OCI-M2 (cell line): ENCODE measurements at regions not wholly inside any gene's neighbourhood (a gene's known extent, or its start where the extent isn't known, plus 50 kb on each side); places are given as distances from the start of the nearest gene placed in this dataset.

ENCODE experiments used
- DNase-seq: peaks from one replicate; lab custom pipeline; 2025; ENCODE audit not compliant: unreplicated experiment; lab: John Stamatoyannopoulos, UW

DNA sequence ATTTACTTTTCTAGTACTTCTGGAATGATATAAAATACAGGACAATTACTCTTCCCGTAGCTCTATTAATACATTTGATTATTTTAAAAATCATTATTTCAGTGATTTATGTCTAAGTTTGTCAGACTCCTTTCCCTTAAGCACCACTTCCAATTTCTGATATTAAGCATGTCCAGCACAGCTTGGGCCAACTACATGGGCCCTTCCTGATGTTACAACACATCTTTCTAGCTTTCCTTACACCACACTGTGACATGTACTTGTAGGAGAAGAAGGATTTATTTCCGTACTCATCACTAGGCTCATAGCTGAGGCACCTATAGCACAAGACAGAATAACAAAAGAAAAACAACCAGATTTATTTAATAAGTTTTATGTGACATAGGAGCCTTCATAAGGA lies 134.8 kb upstream of the HNRNPA3 start:
- DNase-seq, result no peak

DNA sequence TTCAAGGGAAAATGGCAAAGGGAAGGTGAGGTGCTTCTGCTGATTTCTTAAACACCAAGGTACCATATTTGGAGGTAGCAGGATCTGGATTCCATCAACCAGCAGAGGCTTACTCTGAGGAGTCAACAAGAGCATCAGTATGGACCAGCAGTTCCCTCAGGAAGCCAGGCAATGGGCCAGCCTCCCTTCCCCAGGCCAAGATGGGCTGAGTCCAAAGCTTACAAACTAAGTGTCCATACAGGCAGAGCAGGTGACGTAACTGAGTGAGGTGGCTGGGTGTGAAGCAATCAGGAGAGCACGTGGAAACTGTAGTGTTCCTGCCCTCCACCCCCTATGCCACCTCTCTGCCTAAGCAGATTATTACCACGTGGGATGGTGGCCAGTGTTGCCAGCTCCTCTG lies 134.2 kb upstream of the HNRNPA3 start:
- DNase-seq, result no peak

DNA sequence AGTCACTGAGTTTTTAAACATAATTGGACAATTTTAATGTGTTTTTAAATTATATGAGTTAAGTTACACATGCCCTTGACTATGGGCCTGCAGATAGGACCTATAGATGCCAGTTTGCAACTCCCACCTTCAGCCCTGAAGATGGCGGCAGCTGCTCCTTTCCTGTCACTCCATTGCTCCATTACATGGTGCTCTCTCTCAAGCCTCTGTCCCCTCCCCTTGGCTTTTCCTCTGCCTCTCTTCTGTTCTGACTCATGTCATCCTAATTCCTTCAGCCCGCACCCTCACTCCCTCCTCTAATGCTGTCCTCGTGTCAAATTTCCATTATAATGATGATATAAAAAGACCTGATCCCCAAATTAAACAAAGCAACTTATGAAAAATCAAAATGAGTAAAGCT lies 133.7 kb upstream of the HNRNPA3 start:
- DNase-seq, result no peak

DNA sequence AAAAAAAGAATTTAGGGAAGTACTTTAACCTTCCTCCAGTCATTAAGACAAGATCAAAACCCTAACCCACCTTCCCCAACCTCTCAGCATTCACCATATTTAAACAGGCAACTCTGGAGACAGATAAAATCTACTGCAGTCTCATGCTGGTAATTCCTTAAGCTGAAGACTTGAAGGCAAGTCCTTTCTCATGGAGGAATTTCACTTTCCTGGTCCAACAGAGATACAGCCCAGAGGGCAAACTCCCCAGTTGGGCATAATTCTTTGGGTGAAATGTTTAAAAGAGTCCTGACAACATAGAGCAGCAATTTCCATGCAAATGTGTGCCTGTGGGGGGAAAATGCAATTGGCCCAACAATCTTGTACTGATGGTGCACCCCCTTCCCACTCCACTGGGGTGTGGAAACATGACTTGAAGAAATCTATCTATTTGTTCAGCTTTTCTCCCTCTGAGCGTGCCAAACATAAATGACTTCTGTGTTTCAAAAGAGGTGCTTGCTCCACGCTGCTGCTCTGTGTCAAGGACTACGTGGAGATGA lies 131.8 kb upstream of the HNRNPA3 start:
- no peak for DNase-seq

DNA sequence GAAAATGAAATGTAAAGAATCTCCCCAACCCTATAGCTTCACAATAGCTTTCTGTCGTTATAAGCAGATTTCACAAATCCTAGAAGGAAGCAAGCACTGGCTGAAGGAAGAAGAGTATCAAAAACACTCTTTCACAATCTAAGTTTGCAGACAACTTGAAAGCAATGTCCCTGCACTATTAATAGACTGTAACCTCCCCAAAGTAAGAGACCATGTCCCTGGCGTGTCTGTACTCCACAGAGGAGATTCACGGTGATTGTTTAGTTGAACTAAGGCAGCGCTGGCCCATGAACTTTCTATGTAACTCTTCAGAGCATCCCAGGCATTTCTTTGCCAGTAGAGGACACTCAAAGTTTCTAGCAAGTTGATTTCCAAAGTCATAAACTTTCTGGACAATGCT lies 128.0 kb upstream of the HNRNPA3 start:
- DNase-seq, result no peak

DNA sequence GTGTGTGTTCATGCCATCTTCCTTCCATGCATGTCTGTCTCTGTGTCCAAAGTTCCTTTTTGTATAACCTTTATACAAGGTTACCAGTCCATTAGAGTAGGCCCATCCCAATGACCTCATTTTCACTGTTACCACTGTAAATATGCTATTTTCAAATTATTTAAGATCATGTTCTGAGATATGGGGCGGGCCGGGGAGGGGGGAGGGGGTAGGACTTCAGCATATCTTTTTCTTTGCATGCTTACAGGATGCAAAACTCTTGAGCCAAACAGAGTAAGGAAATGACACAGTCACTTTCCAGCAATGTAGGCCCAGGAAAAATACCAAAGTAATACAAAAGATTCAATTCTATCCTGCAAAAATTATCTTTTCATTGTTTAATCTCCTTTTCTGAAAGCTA lies 124.1 kb upstream of the HNRNPA3 start:
- DNase-seq, result no peak

DNA sequence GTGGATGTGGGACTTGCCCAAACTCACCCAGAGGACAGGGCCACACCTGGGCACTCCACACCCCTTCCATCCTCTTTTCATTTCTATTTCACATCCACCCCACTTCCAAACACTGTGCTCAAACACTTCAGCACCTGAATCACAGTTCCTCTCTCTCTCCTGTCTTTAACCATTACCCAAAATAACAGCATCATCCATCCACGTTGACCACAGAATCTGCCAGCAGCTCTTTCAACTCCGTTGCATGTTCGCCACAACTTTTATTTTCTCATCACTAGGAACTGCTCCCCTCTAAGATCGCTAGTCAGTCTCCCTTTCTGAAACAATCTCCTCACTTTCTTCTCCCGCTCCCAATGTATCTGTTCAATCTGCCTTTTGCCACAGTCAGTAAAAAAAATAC lies 121.6 kb upstream of the HNRNPA3 start:
- DNase-seq, result no peak

DNA sequence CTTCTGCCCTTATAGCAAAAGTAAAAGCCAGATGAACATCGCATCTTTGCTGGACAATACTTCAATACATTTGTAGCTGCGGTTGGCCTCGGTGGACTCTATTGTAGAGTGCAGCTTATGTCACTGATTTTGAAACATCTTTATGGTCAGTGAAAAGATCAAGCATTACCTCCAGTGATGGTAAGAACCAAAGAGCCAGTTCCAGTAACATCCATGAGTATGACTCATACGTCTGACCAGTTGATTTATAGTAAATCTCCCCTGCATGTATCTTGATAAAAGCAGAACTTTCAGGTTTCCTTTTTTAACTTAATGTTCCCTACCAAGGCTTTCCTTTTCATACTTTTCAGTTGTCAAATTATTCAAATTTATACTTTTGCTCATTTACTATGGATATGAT lies 119.2 kb upstream of the HNRNPA3 start:
- DNase-seq, result no peak

DNA sequence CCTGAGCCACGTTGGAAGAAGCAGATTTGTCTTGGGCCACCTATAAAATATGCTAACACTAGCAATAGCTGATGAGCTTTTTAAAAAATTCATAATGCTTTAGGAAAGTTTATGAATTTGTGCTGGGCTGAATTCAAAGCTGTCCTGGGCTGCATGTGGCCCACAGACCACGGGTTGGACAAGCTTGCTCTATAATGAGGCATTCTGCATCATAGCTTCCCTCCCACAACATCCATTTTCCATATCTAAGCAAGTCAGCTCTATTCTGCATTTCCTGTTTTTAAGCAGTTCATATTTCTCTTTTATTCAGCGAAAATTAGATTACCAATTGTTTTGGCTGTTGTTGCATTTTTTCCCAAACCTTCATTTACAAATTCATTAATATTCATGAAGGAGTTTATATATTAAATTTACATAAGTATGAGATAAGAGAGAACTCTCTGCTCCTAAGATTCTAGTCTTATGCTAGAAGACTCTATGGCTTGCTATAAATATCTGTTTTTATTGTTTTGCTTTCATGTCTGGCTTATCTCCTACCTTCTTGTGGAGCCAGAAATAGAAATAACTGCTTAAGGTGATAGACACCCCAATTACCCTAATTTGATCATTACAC lies 114.5 kb upstream of the HNRNPA3 start:
- no peak for DNase-seq

DNA sequence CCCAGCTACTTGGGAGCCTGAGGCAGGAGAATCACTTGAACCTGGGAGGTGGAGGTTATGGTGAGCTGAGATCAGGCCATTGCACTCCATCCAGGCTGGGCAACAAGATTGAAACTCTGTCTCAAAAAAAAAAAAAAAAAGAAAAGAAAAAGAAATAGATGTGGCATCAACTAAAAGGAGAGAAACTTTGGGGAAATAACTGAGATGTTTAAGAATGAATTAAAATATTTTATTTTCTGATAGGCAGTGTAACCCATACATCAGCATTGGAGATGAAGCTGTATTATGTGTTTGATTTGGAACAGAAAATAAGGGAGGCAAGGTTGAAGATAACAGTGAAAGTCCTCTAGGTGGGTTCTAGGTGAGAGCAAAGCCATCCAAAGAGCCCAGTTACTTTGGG lies 110.7 kb upstream of the HNRNPA3 start:
- DNase-seq, result no peak

DNA sequence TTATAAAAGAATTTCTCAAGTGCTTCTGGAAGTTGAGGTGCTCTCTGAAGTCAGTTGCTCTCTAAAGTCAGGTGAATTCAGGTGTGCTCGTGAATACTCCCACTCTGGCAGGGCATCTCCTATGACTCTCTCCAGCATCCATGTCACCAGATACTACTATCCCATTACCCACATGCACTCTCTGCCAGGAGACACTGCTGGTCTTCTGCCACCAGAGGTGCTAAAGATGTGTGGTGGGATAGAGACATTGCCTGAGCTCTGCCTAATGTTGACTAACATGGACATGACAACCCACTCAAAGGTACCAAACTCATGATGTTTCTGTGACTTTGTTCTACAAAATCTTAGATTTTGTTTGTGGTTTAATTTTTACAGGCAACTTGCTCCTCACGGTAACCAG lies 106.4 kb upstream of the HNRNPA3 start:
- DNase-seq, result no peak

DNA sequence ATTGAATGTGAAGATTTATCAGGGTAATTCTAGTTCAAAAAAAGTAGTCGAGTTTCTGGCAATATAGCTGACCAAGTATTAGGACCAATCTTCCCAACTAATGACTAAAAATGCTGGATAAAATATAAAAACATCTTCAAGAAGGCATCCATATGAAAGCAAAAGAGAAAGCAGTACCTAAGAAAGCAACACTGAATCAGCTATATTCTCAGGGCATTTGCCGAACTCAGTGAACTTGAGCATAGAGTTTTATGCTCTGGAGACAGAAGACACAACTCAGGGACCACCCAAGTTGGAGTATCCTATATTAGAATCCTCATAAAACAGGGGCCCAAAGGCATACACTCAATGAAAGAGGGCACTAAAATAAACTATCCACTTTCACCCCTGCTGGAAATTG lies 103.7 kb upstream of the HNRNPA3 start:
- no peak for DNase-seq

DNA sequence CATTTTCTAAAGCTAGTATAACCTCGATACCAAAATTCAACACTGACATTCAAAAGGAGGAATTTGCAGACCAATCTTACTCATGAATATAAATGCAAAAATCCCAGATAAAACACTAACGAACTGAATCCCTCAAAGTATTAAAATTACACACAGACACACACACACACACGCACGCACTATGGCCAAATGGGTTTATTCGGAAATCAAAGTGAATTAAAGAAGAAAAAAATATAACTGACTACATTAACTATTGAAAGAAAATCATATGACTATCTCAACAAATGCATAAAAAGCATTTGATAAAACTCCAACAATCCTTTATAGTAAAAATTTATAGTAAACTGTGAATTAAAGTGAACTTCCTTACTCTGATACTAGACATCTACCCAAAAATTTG lies 97.9 kb upstream of the HNRNPA3 start:
- no peak for DNase-seq

DNA sequence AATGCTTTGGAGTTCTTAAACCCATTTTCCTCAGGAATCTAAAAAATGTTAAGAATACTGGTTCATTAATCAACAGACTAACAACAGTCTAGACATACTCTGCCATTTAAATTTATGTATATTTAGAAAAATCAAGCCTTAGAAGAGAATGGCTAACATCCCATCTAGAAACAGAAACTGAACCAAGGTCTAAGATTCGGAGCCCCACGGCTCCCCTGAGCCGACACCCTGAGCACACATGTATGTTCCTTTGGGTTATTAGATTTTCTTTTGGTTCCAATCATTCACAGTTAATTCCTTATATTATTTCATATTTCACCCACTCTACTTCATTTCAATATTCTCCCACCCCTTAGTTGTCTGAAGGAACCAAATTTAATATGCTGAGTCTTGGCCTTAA lies 94.8 kb upstream of the HNRNPA3 start:
- DNase-seq, result no peak

DNA sequence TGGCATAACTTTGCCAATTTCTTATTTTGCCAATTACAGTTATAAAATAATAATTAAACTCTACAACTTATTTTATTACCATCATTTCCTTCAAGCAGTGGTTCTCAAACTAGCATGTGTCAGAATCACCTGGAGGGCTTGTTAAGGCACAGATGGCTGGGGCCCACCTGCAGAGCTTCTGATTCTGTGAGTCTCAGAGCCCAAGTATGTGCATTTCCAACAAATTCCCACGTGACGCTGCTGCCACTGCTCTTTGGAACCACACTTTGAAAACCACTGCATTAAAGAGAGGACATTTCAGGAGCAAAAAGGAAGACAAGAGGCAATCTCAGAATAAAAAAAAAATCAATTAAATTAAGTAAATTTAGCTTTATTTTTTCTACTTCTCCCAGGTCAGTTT lies 94.0 kb upstream of the HNRNPA3 start:
- DNase-seq, result no peak

DNA sequence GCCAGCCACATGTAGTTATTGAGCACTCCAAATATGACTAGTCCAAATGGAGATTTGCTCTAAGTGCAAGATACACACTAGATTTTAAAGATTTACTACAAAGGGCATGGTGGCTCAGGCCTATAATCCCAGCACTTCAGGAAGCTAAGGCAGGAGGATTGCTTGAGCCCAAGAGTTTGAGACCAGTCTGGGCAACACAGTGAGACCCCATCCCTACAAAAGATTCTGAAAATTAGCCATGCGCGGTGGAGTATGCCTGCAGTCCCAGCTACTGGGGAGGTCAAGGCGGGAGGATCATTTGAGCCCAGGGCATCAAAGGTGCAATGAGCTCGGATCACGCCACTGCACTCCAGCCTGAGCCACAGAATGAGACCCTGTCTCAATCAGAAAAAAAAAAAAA lies 93.5 kb upstream of the HNRNPA3 start:
- DNase-seq, result no peak

DNA sequence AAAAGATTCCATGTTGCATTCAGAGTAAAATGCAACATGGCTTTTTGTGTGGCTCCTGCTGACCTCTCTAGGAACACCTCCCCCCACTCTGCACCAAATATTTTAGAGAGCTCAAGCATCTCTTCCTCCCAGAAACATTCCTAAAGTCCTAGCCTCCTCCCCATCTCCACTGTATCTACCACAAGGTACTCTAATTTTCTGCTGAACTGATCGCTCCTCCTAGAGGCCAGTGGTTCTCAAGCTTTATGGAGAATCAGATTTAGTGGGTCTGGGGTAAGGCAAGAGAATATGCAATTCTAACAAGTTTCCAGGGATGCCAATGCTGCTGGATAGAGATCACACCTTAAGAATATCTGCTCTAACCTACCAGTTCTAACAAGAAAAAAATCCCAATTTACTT lies 89.5 kb upstream of the HNRNPA3 start:
- no peak for DNase-seq

DNA sequence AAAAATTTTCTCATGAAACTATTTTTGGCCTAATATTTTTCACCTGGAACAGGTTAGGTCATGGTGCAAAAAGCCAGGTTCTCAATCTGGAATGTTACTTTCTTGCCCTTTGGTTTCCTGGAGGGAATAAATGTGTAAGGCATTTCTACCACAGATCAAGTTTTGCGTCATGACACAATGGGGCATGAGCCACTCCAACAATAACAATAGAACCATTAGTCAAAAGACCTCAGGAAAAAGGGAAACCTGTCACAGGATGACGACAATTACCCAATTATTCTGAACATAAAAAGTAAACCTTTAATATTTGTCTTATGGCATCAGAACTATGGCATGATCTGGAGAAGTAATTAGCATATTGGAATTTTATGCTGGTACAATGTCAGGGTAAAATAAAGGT lies 88.2 kb upstream of the HNRNPA3 start:
- no peak for DNase-seq

DNA sequence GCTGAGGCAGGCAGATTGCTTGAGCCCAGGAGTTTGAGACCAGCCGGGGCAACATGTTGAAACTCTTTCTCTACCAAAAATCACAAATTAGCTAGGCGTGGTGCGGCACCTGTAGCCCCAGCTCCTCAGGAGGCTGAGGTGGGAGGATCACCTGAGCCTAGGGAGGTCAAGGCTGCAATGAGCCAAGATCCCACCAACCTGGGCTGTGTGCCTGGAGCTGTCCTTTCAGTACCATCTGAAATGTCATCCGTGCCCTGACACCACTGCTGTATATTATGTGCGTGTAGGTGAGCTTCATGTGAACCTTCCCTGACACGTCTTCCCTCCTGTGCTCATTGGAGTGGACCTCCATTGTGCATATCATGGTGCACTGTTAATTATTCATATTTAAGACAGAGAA lies 84.8 kb upstream of the HNRNPA3 start:
- DNase-seq, result no peak

DNA sequence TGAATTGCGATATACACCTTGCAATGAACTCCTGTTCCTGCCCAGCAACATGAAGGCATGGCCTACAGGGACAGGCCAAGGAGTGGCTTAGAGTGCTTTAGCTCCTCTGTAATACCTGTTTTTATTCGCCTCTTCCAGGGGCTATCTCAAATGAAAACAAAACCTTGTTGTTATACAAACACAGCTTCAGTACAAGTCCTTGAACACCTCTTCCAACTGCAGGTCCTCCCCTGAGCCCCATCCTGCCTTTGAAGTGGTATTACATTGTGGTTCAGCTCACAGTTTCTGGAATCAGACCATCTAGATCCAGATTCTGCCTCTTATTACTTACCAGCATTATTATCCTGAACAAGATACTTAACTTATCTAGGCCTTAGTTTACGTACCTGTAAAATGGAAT lies 83.0 kb upstream of the HNRNPA3 start:
- DNase-seq, result no peak

DNA sequence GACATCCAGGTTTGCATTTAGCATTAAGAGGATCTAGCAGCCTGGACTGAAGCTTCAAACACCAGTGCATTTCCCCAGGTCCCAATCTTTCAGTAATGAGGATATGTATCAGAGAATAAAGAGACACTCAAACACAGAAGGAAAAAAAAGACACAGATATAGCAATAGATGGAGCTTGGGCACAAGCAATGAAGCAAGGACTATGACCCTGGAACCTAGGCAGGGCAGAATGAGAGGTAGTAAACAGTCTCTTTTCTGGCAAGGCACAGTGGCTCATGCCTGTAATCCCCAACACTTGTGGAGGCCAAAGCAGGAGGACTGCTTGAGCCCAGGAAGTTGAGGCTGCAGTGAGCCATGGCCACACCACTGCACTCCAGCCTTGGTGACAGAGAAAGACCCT lies 80.7 kb upstream of the HNRNPA3 start:
- no peak for DNase-seq

DNA sequence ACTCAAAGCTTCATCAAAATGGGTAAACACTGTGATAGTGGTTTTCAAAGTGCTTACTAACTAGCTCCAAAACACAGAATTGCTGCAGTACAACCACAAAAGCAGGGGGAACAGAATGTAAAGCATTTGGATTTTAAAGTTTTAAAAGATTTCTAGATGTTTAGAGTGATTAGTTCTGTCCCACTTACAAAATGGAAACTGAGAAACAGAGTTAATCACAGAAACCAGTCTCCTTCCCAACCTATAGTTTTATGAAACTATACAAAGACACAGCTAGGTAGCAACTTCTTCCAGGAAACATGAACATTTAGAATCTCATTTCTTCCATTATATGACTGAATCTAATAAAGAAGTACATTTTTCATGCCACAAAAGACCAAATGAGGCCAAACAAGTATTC lies 73.8 kb upstream of the HNRNPA3 start:
- DNase-seq, result no peak

DNA sequence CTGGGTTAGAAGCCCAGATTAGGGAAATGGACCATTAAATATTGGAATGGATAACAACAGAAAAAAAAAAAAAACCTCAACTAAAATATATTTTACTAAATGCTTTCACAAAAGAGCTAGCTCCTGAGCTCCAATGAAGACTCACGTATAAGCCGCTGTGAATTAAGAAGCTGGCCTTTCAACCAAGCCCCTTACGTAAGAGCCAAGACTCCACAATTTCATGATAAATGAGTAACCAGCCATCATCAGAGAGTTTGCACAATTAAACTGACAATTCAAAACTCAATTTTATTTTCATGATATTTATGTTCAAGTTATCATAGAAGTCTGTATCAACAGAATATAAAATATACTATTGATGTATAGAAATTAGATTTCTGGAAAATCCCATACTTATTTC lies 70.7 kb upstream of the HNRNPA3 start:
- no peak for DNase-seq

DNA sequence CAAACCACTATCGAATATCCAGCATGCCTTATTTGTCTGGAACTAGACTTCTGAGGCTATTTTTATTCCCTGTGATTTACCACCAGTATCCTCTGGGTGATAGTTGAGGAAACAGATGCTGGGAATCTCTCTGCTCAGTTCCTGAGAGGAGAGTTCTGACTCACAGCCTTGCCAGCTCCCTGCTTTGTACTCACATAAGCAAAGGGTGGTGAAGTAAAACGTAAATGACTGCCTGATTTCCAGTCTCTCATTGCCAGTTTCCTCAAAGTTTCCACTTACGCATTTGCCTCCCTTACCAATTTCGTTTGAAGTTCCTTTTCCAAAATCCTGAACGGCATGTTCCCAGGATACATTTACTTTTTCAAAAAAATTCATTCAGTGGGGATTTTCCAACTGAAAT lies 69.2 kb upstream of the HNRNPA3 start:
- DNase-seq, result no peak
